H9 (cell line): ENCODE measurements at regions not wholly inside any gene's neighbourhood (a gene's known extent, or its start where the extent isn't known, plus 50 kb on each side); places are given as distances from the start of the nearest gene placed in this dataset.

Experiments used
- DNase-seq: peaks from one replicate; pipeline ENCODE4 v3.0.0-alpha.2; 2017
- H2AFZ ChIP-seq: one replicate; pipeline ENCODE4 v1.6.1; 2013; ENCODE audit warnings: mild to moderate bottlenecking, low read length, control low read depth, moderate library complexity
- H2AK5ac ChIP-seq: 2 replicates; pipeline ENCODE4 v1.6.1; 2013; ENCODE audit warnings: low read length, control low read depth, mixed read lengths; ENCODE audit not compliant: insufficient read length
- H2BK120ac ChIP-seq: one replicate; pipeline ENCODE4 v1.6.1; 2013; ENCODE audit warnings: low read depth, mild to moderate bottlenecking, low read length, control low read depth, inconsistent platforms; ENCODE audit not compliant: poor library complexity, severe bottlenecking
- H2BK12ac ChIP-seq: 2 replicates; pipeline ENCODE4 v1.6.1; 2013; ENCODE audit warnings: low read length, control low read depth, mixed read lengths, low read depth; ENCODE audit not compliant: insufficient read length
- H2BK15ac ChIP-seq: 2 replicates; pipeline ENCODE4 v1.6.1; 2013; ENCODE audit warnings: low read depth, low read length, control low read depth
- H2BK20ac ChIP-seq: one replicate; pipeline ENCODE4 v1.6.1; 2013; ENCODE audit warnings: low read depth, mild to moderate bottlenecking, low read length, control low read depth, inconsistent platforms; ENCODE audit not compliant: poor library complexity, severe bottlenecking
- H2BK5ac ChIP-seq: 2 replicates; pipeline ENCODE4 v1.6.1; 2013; ENCODE audit warnings: low read length, control low read depth, mixed read lengths; ENCODE audit not compliant: insufficient read length
- H3K14ac ChIP-seq: 2 replicates; pipeline ENCODE4 v1.6.1; 2013; ENCODE audit warnings: low read length, control low read depth; ENCODE audit not compliant: insufficient read depth
- H3K18ac ChIP-seq: 2 replicates; pipeline ENCODE4 v1.6.1; 2013; ENCODE audit warnings: low read depth, mild to moderate bottlenecking, mixed read lengths, low read length, control low read depth; ENCODE audit not compliant: insufficient read length
- H3K23ac ChIP-seq: 2 replicates; pipeline ENCODE4 v1.6.1; 2013; ENCODE audit warnings: low read length, control low read depth, mixed read lengths, low read depth; ENCODE audit not compliant: insufficient read length
- H3K23me2 ChIP-seq: 2 replicates; pipeline ENCODE4 v1.6.1; 2013; ENCODE audit warnings: low read depth, mild to moderate bottlenecking, mixed read lengths, low read length, control low read depth; ENCODE audit not compliant: insufficient read length, poor library complexity, severe bottlenecking
- H3K27ac ChIP-seq: 2 replicates; pipeline ENCODE4 v1.5.1; 2013; ENCODE audit warnings: low read length, control low read depth, mixed read lengths, low read depth; ENCODE audit not compliant: insufficient read length
- H3K27me3 ChIP-seq: 2 replicates; pipeline ENCODE4 v1.6.1; 2013; ENCODE audit warnings: low read length, control low read depth, inconsistent platforms; ENCODE audit not compliant: insufficient read depth
- H3K4ac ChIP-seq: 2 replicates; pipeline ENCODE4 v1.6.1; 2013; ENCODE audit warnings: low read depth, mild to moderate bottlenecking, control low read depth, inconsistent platforms, low read length, moderate library complexity
- H3K4me1 ChIP-seq: 2 replicates; pipeline ENCODE4 v1.6.1; 2013; ENCODE audit warnings: low read length, control low read depth, inconsistent platforms; ENCODE audit not compliant: insufficient read depth
- H3K4me2 ChIP-seq: 2 replicates; pipeline ENCODE4 v1.6.1; 2013; ENCODE audit warnings: low read length, control low read depth, mixed read lengths; ENCODE audit not compliant: insufficient read length, insufficient read depth
- H3K56ac ChIP-seq: 2 replicates; pipeline ENCODE4 v1.6.1; 2013; ENCODE audit warnings: low read depth, mild to moderate bottlenecking, mixed read lengths, low read length, control low read depth; ENCODE audit not compliant: insufficient read length
- H3K79me1 ChIP-seq: 2 replicates; pipeline ENCODE4 v1.6.1; 2013; ENCODE audit warnings: low read depth, mild to moderate bottlenecking, moderate library complexity, low read length, control low read depth, inconsistent platforms; ENCODE audit not compliant: insufficient read depth, poor library complexity, severe bottlenecking
- H3K79me2 ChIP-seq: 2 replicates; pipeline ENCODE4 v1.6.1; 2013; ENCODE audit warnings: low read length, control low read depth, inconsistent platforms; ENCODE audit not compliant: insufficient read depth
- H3K9ac ChIP-seq: 2 replicates; pipeline ENCODE4 v1.6.1; 2013; ENCODE audit warnings: low read length, control low read depth, mixed read lengths; ENCODE audit not compliant: insufficient read length; ENCODE audit errors: extremely low read depth
- H3K9me3 ChIP-seq: one replicate; pipeline ENCODE4 v1.6.1; 2013; ENCODE audit warnings: low read depth, low read length, inconsistent platforms; ENCODE audit not compliant: control insufficient read depth
- H3T11ph ChIP-seq: one replicate; pipeline ENCODE4 v1.6.1; 2013; ENCODE audit warnings: mild to moderate bottlenecking, low read length, control low read depth, inconsistent platforms
- H4K20me1 ChIP-seq: one replicate; pipeline ENCODE4 v1.6.1; 2013; ENCODE audit not compliant: control insufficient read depth, insufficient read length, insufficient read depth
- H4K5ac ChIP-seq: 2 replicates; pipeline ENCODE4 v1.6.1; 2013; ENCODE audit warnings: low read depth, mild to moderate bottlenecking, mixed read lengths, low read length, control low read depth; ENCODE audit not compliant: insufficient read length
- H4K8ac ChIP-seq: replicated peaks from 2 replicates; pipeline ENCODE4 v1.6.1; 2013; ENCODE audit warnings: low read length, control low read depth, mixed read lengths, low read depth; ENCODE audit not compliant: insufficient read length
- H4K91ac ChIP-seq: 2 replicates; pipeline ENCODE4 v1.6.1; 2013; ENCODE audit warnings: low read depth, mild to moderate bottlenecking, moderate library complexity, mixed read lengths, low read length, control low read depth; ENCODE audit not compliant: insufficient read length
- H3K27ac Mint-ChIP-seq, 3 experiments: 2 replicates in 2 of 3; 3 replicates in 1 of 3; pipeline ENCODE4 v1.8.0; 2020 to 2021; ENCODE audit warnings: mixed read lengths in 3 of 3, mild to moderate bottlenecking in 1 of 3, moderate library complexity in 1 of 3
- H3K27me3 Mint-ChIP-seq: 2 replicates; pipeline ENCODE4 v1.8.0; 2021; ENCODE audit warnings: low read depth, mild to moderate bottlenecking, moderate library complexity, mixed read lengths
- H3K36me3 Mint-ChIP-seq, 3 experiments: 2 replicates in 2 of 3; 3 replicates in 1 of 3; pipeline ENCODE4 v1.8.0; 2020 to 2021; ENCODE audit warnings: low read depth in 3 of 3, mixed read lengths in 3 of 3; ENCODE audit not compliant: insufficient read depth in 1 of 3
- H3K4me1 Mint-ChIP-seq, 2 experiments: 2 replicates each; pipeline ENCODE4 v1.8.0; 2020; ENCODE audit warnings: mixed read lengths in 2 of 2
- H3K4me3 Mint-ChIP-seq, 2 experiments: 2 replicates in 1 of 2; 3 replicates in 1 of 2; pipeline ENCODE4 v1.8.0; 2020 to 2021; ENCODE audit warnings: mild to moderate bottlenecking in 2 of 2, mixed read lengths in 2 of 2, moderate library complexity in 1 of 2
- H3K9me3 Mint-ChIP-seq, 2 experiments: 2 replicates in 1 of 2; 3 replicates in 1 of 2; pipeline ENCODE4 v1.8.0; 2020; ENCODE audit warnings: mild to moderate bottlenecking in 2 of 2, mixed read lengths in 2 of 2, moderate library complexity in 1 of 2
- CTCF ChIP-seq: fragments of 200-600 bp; sonication (generic); conservative IDR thresholded peaks from 3 replicates; pipeline ENCODE4 v1.8.0; 2021; ENCODE audit warnings: antibody characterized with exemption, mild to moderate bottlenecking
- WGBS: extraction: QIAGEN DNeasy Blood & Tissue Kit; methylation state at CpG from one replicate; pipeline ENCODE4 v1.1.7; 2013; ENCODE audit warnings: missing lambda C conversion rate, low lambda C conversion rate, mixed read lengths; ENCODE audit not compliant: insufficient read length; ENCODE audit errors: extremely low coverage; 5-methylcytosine and 5-hydroxymethylcytosine counted together

- H3K4me1 Mint-ChIP-seq = peaks cover 5 to 7% of the 10 kb centered on the region in 2 experiments
- no peak overlapping the region for H4K5ac ChIP-seq
These were observed 128.6 kb downstream of the SOX9 start for GRCh38 chr17:72249441-72249840.

More at GRCh38 chr17:72249441-72249840, 128.6 kb downstream of the SOX9 start:
- H3K9me3 ChIP-seq = no peaks in the 10 kb centered on the region
- no peaks in the 10 kb centered on the region; a peak in 1 of 5 replicates for H3K9me3 Mint-ChIP-seq
- TF ChIP-seq CTCF = no peak
- H3K4ac ChIP-seq = no peak overlapping the region
- no peak overlapping the region for H2BK15ac ChIP-seq
- DNase-seq = no peak
- no peak overlapping the region for H2AK5ac ChIP-seq
- H3K23ac ChIP-seq = no peak overlapping the region
- no peaks in the 10 kb centered on the region for H3K27me3 ChIP-seq
- no peak overlapping the region for H3K56ac ChIP-seq
- no peak overlapping the region for H3K14ac ChIP-seq
- no peak overlapping the region for H2BK20ac ChIP-seq
- H3K23me2 ChIP-seq = no peaks in the 10 kb centered on the region
- no peaks in the 10 kb centered on the region for H3K79me1 ChIP-seq
- no peak overlapping the region for H3T11ph ChIP-seq
- no peaks in the 10 kb centered on the region for H3K79me2 ChIP-seq
- H2AFZ ChIP-seq = no peak overlapping the region
- H3K4me2 ChIP-seq = no peak overlapping the region
- H2BK5ac ChIP-seq = no peak overlapping the region
- no peak overlapping the region for H3K27ac Mint-ChIP-seq
- 0 out of 2 replicates have a peak, but pooled peaks cover 2% of the 10 kb centered on the region for H3K4me1 ChIP-seq
- H4K91ac ChIP-seq = no peak overlapping the region
- H3K18ac ChIP-seq = no peak overlapping the region
- H3K27me3 Mint-ChIP-seq = no peaks in the 10 kb centered on the region; the same call in 1 of the 2 replicates
- no peak overlapping the region for H2BK120ac ChIP-seq
- no peak overlapping the region for H3K27ac ChIP-seq
- no CpG with 5 or more reads among the region's 5 CpGs for WGBS
- no peak overlapping the region for H3K9ac ChIP-seq
- H4K20me1 ChIP-seq = no peaks in the 10 kb centered on the region
- H2BK12ac ChIP-seq = no peak overlapping the region
- no peak overlapping the region for H4K8ac ChIP-seq
- no peaks in the 10 kb centered on the region; a peak in 1 of 7 replicates for H3K36me3 Mint-ChIP-seq
- no peak overlapping the region for H3K4me3 Mint-ChIP-seq
